Stimulated activated naive CD8-positive, alpha-beta T cell treated with anti-CD3 and anti-CD28 coated beads, Interleukin-15, Interleukin-2, amounts not matched to agents 100 U/mL and 50 U/mL, for 24 hours (primary cell): ENCODE measurements at regions not wholly inside any gene's neighbourhood (a gene's known extent, or its start where the extent isn't known, plus 50 kb on each side); places are given as distances from the start of the nearest gene placed in this dataset.
"Not testable (repeated sequence)": the region's sequence is repeated elsewhere in the genome, so short reads cannot be mapped to it uniquely, and the experiment has no call there.

Experiments used
- ATAC-seq: fragments of 150-1000 bp; cut with Tn5 transposase; one replicate; pipeline ENCODE4 v1.10.0; 2021
- DNase-seq: peaks from one replicate; pipeline ENCODE4 v3.0.0; 2021

GRCh38 chr4:105050896-105051295, 95.8 kb upstream of the TET2 start:
- DNase-seq = no peak
- no peak for ATAC-seq

GRCh38 chr4:105057370-105058105, 89.1 kb upstream of the TET2 start:
- DNase-seq (no peak), ATAC-seq (no peak)

- ATAC-seq (peak; percentile 30), DNase-seq (no peak)
These were observed 88.4 kb upstream of the TET2 start for GRCh38 chr4:105058177-105058812.

- ATAC-seq = peak; percentile 45
- DNase-seq = peak; percentile 7
These were observed 87.3 kb upstream of the TET2 start for GRCh38 chr4:105059337-105059736.

GRCh38 chr4:105060628-105061027, 86.0 kb upstream of the TET2 start:
- ATAC-seq = peak; percentile 90
- peak; percentile 27 for DNase-seq

- DNase-seq (peak; percentile 27), ATAC-seq (peak; percentile 44)
These were observed 85.5 kb upstream of the TET2 start for GRCh38 chr4:105061136-105061696.

GRCh38 chr4:105061731-105062130, 84.9 kb upstream of the TET2 start:
- ATAC-seq (no peak), DNase-seq (no peak)

- DNase-seq (no peak), ATAC-seq (no peak)
These were observed 80.3 kb upstream of the TET2 start for GRCh38 chr4:105066401-105066800.

GRCh38 chr4:105067431-105067830, 79.2 kb upstream of the TET2 start:
- DNase-seq = no peak
- ATAC-seq = no peak

- no peak for ATAC-seq
- DNase-seq = no peak
These were observed 78.7 kb upstream of the TET2 start for GRCh38 chr4:105067946-105068345.

GRCh38 chr4:105068516-105068915, 78.2 kb upstream of the TET2 start:
- ATAC-seq (no peak), DNase-seq (no peak)

- DNase-seq, ATAC-seq: not testable (repeated sequence)
These were observed 74.6 kb upstream of the TET2 start for GRCh38 chr4:105072095-105072494.

GRCh38 chr4:105074097-105074496, 72.6 kb upstream of the TET2 start:
- ATAC-seq = no peak
- no peak for DNase-seq

GRCh38 chr4:105075045-105075444, 71.6 kb upstream of the TET2 start:
- DNase-seq (no peak), ATAC-seq (no peak)

- DNase-seq (no peak), ATAC-seq (no peak)
These were observed 58.4 kb upstream of the TET2 start for GRCh38 chr4:105088110-105088879.

- no peak for DNase-seq
- no peak for ATAC-seq
These were observed 54.3 kb upstream of the TET2 start for GRCh38 chr4:105092356-105092755.

GRCh38 chr4:105092768-105093167, 53.9 kb upstream of the TET2 start:
- DNase-seq (no peak), ATAC-seq (no peak)

- DNase-seq (no peak), ATAC-seq (peak; percentile 43)
These were observed 52.7 kb upstream of the TET2 start for GRCh38 chr4:105093975-105094374.
